Eye (tissue), 1 donor: ENCODE measurements at regions not wholly inside any gene's neighbourhood (a gene's known extent, or its start where the extent isn't known, plus 50 kb on each side); places are given as distances from the start of the nearest gene placed in this dataset.
"Not testable (repeated sequence)": the region's sequence is repeated elsewhere in the genome, so short reads cannot be mapped to it uniquely, and the experiment has no call there.

Source experiments
- DNase-seq: peaks from one replicate; pipeline ENCODE4 v3.0.0-alpha.2; 2015

DNA sequence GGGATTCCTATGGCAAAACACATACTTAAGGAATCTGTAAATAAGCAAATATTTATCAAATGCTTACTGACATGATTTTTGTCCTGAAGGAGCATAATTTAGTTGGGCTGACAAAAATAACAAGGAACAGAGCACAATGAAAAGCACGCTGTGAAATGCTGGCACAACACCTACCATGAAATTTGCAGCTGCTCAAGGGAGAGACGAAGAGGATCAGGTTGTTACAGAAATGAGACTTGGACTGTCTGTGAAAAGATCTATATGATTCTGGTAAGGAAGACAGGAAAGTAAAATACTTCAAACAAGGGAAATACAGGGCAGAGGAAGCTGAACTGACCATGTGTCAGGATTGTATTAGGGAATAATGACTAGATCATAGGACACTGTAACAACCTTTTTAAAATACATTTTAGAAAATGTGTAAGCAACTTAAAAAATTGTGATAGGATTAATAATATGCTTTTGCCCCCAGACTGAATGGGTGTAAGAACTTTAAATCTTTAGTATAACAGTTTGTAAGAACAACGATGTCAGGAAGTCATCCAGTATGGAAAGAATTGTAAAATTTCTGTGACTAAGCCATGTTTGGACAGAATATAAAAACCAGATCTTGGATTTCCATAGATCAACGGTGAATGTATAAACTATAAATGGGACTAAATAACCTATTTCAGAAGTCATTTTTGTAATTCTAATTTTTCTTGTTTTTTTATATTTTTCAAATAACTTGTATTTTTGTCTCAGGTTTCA, 1556.0 kb downstream of the EFNB2 start:
- DNase-seq = no peak

DNA sequence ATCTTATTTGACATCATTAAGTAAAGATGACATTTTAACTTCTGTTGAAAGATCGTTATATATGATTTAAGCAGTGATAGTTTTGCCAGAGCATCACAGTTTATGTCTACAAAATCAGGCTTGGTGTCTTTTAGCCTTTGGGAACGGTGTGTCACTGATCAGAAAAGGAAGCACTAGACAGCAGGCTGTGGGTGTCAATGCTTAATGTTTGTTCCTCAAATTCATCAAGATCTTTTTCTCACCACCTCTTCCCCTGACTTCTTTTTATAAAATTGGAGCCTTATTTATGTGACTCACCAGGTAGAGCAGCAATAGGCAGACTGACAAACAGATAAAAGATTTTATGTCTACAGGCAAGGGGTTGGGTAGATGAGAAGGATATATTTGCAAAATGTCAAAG, 1558.5 kb downstream of the EFNB2 start:
- DNase-seq = no peak

DNA sequence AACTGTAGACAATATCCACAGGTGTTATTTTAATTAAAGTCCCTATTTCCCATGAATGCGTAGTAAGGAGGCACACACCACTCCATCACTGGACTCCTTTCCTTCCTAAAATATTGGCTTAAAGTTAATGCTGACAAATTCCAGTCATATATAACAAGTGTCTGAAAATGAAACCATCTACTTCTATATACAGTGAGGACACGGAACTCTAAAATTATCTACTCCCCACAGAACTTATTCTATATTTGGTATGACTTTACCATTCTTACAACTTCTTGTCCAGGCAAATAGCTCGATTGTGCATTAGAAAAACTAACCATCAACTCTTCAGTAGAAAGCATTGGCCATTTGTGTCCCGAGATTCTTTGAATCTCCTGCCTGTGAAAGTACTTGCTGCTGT, 1560.2 kb downstream of the EFNB2 start:
- no peak for DNase-seq

GRCh38 chr13:104968876-104969275, 1566.6 kb downstream of the EFNB2 start:
- DNase-seq = no peak

DNA sequence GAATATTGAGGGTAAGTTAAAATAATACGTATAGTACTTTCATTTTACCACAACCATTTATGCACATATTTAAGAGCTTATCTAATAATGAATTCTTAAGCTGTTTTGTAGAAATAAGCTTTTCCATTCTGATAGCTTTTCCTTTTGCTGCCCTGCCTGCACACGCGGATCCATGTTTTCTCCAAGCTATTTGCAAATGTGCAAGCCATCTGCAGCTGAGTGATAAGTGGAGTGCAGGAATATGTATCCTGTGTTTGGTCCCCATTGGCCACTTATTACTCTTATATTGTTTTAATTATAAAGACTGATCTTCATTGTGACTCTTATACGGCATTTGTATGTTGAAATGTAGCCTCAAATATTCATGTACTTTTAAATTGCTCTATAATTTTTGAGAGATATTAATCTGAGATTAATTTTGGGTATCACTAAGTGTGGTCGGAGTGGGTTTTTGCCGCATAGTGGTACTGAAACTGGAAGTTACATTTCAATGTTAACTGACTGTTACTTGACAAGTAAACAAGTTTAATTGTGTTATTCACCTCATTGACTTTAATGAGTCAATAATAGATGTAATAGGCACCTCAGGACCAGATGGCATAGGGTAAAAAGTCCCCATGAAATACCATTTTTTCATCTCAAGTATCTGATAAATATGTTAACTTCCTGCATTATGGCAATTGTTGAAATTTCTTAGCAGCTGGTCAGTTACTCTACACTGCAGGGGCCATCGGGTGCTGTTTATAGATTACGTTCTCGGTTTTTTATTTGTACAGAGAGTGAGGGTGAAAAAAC, 1567.4 kb downstream of the EFNB2 start:
- DNase-seq = no peak

- DNase-seq = no peak
Observed at GRCh38 chr13:104967376-104967775, 1568.1 kb downstream of the EFNB2 start.

GRCh38 chr13:104962411-104962810, 1573.1 kb downstream of the EFNB2 start:
- DNase-seq = no peak

- DNase-seq = no peak
Observed at GRCh38 chr13:104961246-104961645, 1574.2 kb downstream of the EFNB2 start.

DNA sequence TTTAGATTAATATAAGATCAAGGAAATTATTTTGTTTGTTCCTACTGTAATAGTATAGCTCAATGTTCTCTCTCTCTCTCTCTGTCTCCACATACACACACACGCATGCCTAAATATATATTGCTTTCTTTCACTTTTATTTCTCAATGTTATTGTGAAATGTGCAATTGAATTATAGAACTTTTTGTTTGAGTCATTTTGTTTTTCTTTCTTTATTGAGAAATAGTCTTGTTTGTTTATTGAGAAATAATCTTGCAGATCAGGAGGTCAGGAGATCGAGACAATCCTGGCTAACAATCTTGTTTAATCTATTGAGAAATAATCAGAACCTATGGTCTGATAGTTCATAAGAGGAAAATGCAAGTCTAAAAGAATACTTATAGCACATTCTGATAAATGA, 1581.3 kb downstream of the EFNB2 start:
- no peak for DNase-seq

DNA sequence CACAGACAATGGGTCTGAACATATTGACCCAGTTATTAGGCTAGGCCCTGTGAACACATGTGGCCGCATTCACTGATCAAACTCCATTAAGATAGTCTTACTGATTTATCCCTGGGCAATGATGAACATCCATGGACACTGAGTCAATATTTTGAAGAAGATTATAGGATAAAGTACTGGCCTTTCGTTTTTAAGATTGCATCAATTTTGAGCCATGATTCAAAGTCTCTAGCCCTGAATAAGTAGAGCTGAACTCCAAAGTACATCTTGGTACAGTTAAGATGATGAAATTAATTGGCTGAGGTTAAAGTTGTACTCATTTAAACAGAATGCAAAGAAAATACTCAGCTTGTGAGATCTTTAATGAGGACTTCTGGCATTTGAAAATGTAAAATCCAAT, 1581.9 kb downstream of the EFNB2 start:
- peak; percentile 27 for DNase-seq

DNA sequence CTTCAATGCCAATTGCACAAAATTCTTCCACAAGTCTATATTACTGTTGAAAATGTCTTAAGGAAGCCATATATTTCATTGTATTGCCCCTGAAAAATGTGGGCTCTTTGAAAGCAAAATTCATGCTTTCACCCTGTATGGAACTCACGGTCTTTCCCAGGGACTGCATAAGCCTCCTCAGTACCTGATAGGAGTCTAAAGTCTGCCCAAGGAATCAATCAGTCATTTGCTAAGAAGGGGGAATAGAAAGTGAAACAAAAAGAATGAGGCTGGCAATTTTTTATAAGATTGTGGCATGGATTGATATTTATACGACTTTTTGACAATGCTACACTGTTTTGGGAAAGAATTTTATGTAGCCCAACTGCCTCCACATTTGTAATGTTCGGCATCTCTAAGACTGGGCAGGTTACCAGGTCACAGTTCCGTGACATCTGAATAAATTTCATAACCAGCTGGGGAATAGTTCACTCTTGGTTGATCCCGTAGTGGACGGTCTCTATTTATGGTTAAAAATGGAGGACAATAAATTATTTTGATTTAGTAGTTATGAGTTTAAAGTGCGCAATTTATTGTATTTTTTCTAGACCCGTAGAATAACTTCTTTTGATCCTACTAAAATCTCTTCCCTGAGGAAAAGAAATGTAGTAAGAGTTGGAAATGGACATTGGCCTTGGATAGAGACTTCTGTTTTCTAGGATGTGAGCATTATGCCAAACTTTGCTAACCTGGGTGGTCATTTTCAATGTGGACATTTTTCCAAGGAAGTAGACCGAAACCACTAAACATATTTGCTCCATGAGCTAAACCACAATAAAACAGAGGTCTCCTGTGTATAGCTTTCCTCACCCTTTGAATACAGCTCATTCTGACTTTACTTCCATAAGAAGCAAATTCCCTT, 1585.4 kb downstream of the EFNB2 start:
- no peak for DNase-seq

GRCh38 chr13:104944176-104944575, 1591.3 kb downstream of the EFNB2 start:
- peak; percentile 35 for DNase-seq

DNA sequence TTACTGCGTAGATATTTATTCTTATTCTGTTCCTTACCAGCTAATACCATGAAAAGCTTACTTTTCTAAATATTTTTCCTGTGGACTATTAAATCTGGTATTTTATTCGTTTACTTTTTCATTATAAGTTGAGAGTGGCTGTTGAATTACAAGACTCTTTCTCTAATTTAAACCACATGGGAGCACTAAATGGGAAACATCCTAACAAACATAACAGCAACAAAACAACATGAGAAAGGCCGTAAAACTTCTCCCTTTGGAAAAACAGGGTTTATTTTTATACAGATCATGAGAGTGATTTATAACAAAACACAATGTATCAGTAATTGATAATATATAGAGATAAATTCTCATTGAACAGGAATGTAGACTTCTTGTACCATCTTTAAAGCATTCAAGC, 1592.1 kb downstream of the EFNB2 start:
- no peak for DNase-seq

DNA sequence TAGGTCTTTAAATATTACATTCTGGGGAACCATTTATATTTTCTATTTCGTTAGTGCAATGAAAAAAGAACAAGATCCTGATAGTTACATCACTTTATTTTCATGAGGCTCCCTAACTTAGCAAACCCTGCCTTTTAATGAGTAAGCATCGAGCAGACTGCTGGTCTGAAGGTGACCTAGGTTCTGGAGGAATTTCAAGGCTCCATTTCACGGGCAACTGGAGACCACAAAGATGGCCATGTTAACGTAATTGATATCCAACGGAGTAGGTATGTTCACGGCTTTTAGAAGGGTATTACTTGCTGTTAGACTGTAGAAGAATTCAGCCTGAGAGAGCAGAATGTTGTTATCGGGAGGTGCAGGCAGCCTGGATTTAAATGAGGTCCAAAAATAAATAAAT, 1597.6 kb downstream of the EFNB2 start:
- no peak for DNase-seq

DNA sequence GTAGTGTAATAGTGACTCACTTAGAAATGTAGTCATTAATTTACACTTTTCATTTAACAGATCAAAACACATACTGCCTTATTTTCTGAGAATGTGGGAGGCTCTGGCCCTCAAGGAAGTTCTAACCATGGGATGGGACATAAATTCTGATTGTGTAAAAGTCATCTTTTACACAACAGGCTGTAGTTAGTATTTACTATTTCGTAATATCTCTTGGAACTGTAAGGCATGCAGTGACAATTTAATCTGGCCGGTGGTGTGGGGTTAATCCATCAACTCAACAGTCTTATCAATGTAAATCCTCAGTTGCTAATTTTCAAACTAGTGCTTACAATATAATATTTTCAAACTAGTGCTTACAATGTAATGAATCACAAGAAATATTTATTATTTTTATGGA, 1599.2 kb downstream of the EFNB2 start:
- no peak for DNase-seq

- DNase-seq = not testable (repeated sequence)
Observed at GRCh38 chr13:104920513-104920912, 1614.9 kb downstream of the EFNB2 start.

- DNase-seq = no peak
Observed at GRCh38 chr13:104920091-104920490, 1615.4 kb downstream of the EFNB2 start.

- DNase-seq = no peak
Observed at GRCh38 chr13:104900191-104900817, 1635.2 kb downstream of the EFNB2 start.

- DNase-seq = no peak
Observed at GRCh38 chr13:104898484-104898883, 1637.0 kb downstream of the EFNB2 start.

DNA sequence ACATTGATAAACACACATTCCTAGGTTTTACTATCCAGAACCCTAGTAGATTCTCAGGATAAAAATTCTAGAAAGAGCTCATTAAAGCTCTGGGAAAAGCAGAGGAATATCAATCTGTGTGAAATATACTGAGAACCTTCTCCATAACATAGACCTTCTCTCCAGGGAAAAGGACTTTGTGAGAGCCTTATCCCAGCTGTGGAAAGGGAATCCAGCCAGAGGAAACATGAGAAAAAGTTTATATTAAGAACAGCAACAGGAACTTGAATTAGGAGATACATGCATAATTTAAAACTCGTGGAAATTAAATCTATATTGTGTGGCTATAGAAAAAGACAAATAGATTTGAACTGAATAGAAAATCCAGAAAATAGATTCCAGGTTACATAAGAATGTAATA, 1639.9 kb downstream of the EFNB2 start:
- peak; percentile 59 for DNase-seq

- DNase-seq = peak; percentile 34
Observed at GRCh38 chr13:104875038-104875754, 1660.3 kb downstream of the EFNB2 start.

GRCh38 chr13:104872153-104872552, 1663.3 kb downstream of the EFNB2 start:
- DNase-seq = no peak
